H9 (cell line): ENCODE measurements at regions not wholly inside any gene's neighbourhood (a gene's known extent, or its start where the extent isn't known, plus 50 kb on each side); places are given as distances from the start of the nearest gene placed in this dataset.

Source experiments
- DNase-seq: peaks from one replicate; pipeline ENCODE4 v3.0.0-alpha.2; 2017
- H2AFZ ChIP-seq: one replicate; pipeline ENCODE4 v1.6.1; 2013; ENCODE audit warnings: mild to moderate bottlenecking, low read length, control low read depth, moderate library complexity
- H2AK5ac ChIP-seq: 2 replicates; pipeline ENCODE4 v1.6.1; 2013; ENCODE audit warnings: low read length, control low read depth, mixed read lengths; ENCODE audit not compliant: insufficient read length
- H2BK120ac ChIP-seq: one replicate; pipeline ENCODE4 v1.6.1; 2013; ENCODE audit warnings: low read depth, mild to moderate bottlenecking, low read length, control low read depth, inconsistent platforms; ENCODE audit not compliant: poor library complexity, severe bottlenecking
- H2BK12ac ChIP-seq: 2 replicates; pipeline ENCODE4 v1.6.1; 2013; ENCODE audit warnings: low read length, control low read depth, mixed read lengths, low read depth; ENCODE audit not compliant: insufficient read length
- H2BK15ac ChIP-seq: 2 replicates; pipeline ENCODE4 v1.6.1; 2013; ENCODE audit warnings: low read depth, low read length, control low read depth
- H2BK20ac ChIP-seq: one replicate; pipeline ENCODE4 v1.6.1; 2013; ENCODE audit warnings: low read depth, mild to moderate bottlenecking, low read length, control low read depth, inconsistent platforms; ENCODE audit not compliant: poor library complexity, severe bottlenecking
- H2BK5ac ChIP-seq: 2 replicates; pipeline ENCODE4 v1.6.1; 2013; ENCODE audit warnings: low read length, control low read depth, mixed read lengths; ENCODE audit not compliant: insufficient read length
- H3K14ac ChIP-seq: 2 replicates; pipeline ENCODE4 v1.6.1; 2013; ENCODE audit warnings: low read length, control low read depth; ENCODE audit not compliant: insufficient read depth
- H3K18ac ChIP-seq: 2 replicates; pipeline ENCODE4 v1.6.1; 2013; ENCODE audit warnings: low read depth, mild to moderate bottlenecking, mixed read lengths, low read length, control low read depth; ENCODE audit not compliant: insufficient read length
- H3K23ac ChIP-seq: 2 replicates; pipeline ENCODE4 v1.6.1; 2013; ENCODE audit warnings: low read length, control low read depth, mixed read lengths, low read depth; ENCODE audit not compliant: insufficient read length
- H3K23me2 ChIP-seq: 2 replicates; pipeline ENCODE4 v1.6.1; 2013; ENCODE audit warnings: low read depth, mild to moderate bottlenecking, mixed read lengths, low read length, control low read depth; ENCODE audit not compliant: insufficient read length, poor library complexity, severe bottlenecking
- H3K27ac ChIP-seq: 2 replicates; pipeline ENCODE4 v1.5.1; 2013; ENCODE audit warnings: low read length, control low read depth, mixed read lengths, low read depth; ENCODE audit not compliant: insufficient read length
- H3K27me3 ChIP-seq: 2 replicates; pipeline ENCODE4 v1.6.1; 2013; ENCODE audit warnings: low read length, control low read depth, inconsistent platforms; ENCODE audit not compliant: insufficient read depth
- H3K4ac ChIP-seq: 2 replicates; pipeline ENCODE4 v1.6.1; 2013; ENCODE audit warnings: low read depth, mild to moderate bottlenecking, control low read depth, inconsistent platforms, low read length, moderate library complexity
- H3K4me1 ChIP-seq: 2 replicates; pipeline ENCODE4 v1.6.1; 2013; ENCODE audit warnings: low read length, control low read depth, inconsistent platforms; ENCODE audit not compliant: insufficient read depth
- H3K4me2 ChIP-seq: 2 replicates; pipeline ENCODE4 v1.6.1; 2013; ENCODE audit warnings: low read length, control low read depth, mixed read lengths; ENCODE audit not compliant: insufficient read length, insufficient read depth
- H3K56ac ChIP-seq: 2 replicates; pipeline ENCODE4 v1.6.1; 2013; ENCODE audit warnings: low read depth, mild to moderate bottlenecking, mixed read lengths, low read length, control low read depth; ENCODE audit not compliant: insufficient read length
- H3K79me1 ChIP-seq: 2 replicates; pipeline ENCODE4 v1.6.1; 2013; ENCODE audit warnings: low read depth, mild to moderate bottlenecking, moderate library complexity, low read length, control low read depth, inconsistent platforms; ENCODE audit not compliant: insufficient read depth, poor library complexity, severe bottlenecking
- H3K79me2 ChIP-seq: 2 replicates; pipeline ENCODE4 v1.6.1; 2013; ENCODE audit warnings: low read length, control low read depth, inconsistent platforms; ENCODE audit not compliant: insufficient read depth
- H3K9ac ChIP-seq: 2 replicates; pipeline ENCODE4 v1.6.1; 2013; ENCODE audit warnings: low read length, control low read depth, mixed read lengths; ENCODE audit not compliant: insufficient read length; ENCODE audit errors: extremely low read depth
- H3K9me3 ChIP-seq: one replicate; pipeline ENCODE4 v1.6.1; 2013; ENCODE audit warnings: low read depth, low read length, inconsistent platforms; ENCODE audit not compliant: control insufficient read depth
- H3T11ph ChIP-seq: one replicate; pipeline ENCODE4 v1.6.1; 2013; ENCODE audit warnings: mild to moderate bottlenecking, low read length, control low read depth, inconsistent platforms
- H4K20me1 ChIP-seq: one replicate; pipeline ENCODE4 v1.6.1; 2013; ENCODE audit not compliant: control insufficient read depth, insufficient read length, insufficient read depth
- H4K5ac ChIP-seq: 2 replicates; pipeline ENCODE4 v1.6.1; 2013; ENCODE audit warnings: low read depth, mild to moderate bottlenecking, mixed read lengths, low read length, control low read depth; ENCODE audit not compliant: insufficient read length
- H4K8ac ChIP-seq: replicated peaks from 2 replicates; pipeline ENCODE4 v1.6.1; 2013; ENCODE audit warnings: low read length, control low read depth, mixed read lengths, low read depth; ENCODE audit not compliant: insufficient read length
- H4K91ac ChIP-seq: 2 replicates; pipeline ENCODE4 v1.6.1; 2013; ENCODE audit warnings: low read depth, mild to moderate bottlenecking, moderate library complexity, mixed read lengths, low read length, control low read depth; ENCODE audit not compliant: insufficient read length
- H3K27ac Mint-ChIP-seq, 3 experiments: 2 replicates in 2 of 3; 3 replicates in 1 of 3; pipeline ENCODE4 v1.8.0; 2020 to 2021; ENCODE audit warnings: mixed read lengths in 3 of 3, mild to moderate bottlenecking in 1 of 3, moderate library complexity in 1 of 3
- H3K27me3 Mint-ChIP-seq: 2 replicates; pipeline ENCODE4 v1.8.0; 2021; ENCODE audit warnings: low read depth, mild to moderate bottlenecking, moderate library complexity, mixed read lengths
- H3K36me3 Mint-ChIP-seq, 3 experiments: 2 replicates in 2 of 3; 3 replicates in 1 of 3; pipeline ENCODE4 v1.8.0; 2020 to 2021; ENCODE audit warnings: low read depth in 3 of 3, mixed read lengths in 3 of 3; ENCODE audit not compliant: insufficient read depth in 1 of 3
- H3K4me1 Mint-ChIP-seq, 2 experiments: 2 replicates each; pipeline ENCODE4 v1.8.0; 2020; ENCODE audit warnings: mixed read lengths in 2 of 2
- H3K4me3 Mint-ChIP-seq, 2 experiments: 2 replicates in 1 of 2; 3 replicates in 1 of 2; pipeline ENCODE4 v1.8.0; 2020 to 2021; ENCODE audit warnings: mild to moderate bottlenecking in 2 of 2, mixed read lengths in 2 of 2, moderate library complexity in 1 of 2
- H3K9me3 Mint-ChIP-seq, 2 experiments: 2 replicates in 1 of 2; 3 replicates in 1 of 2; pipeline ENCODE4 v1.8.0; 2020; ENCODE audit warnings: mild to moderate bottlenecking in 2 of 2, mixed read lengths in 2 of 2, moderate library complexity in 1 of 2
- CTCF ChIP-seq: fragments of 200-600 bp; sonication (generic); conservative IDR thresholded peaks from 3 replicates; pipeline ENCODE4 v1.8.0; 2021; ENCODE audit warnings: antibody characterized with exemption, mild to moderate bottlenecking
- WGBS: extraction: QIAGEN DNeasy Blood & Tissue Kit; methylation state at CpG from one replicate; pipeline ENCODE4 v1.1.7; 2013; ENCODE audit warnings: missing lambda C conversion rate, low lambda C conversion rate, mixed read lengths; ENCODE audit not compliant: insufficient read length; ENCODE audit errors: extremely low coverage; 5-methylcytosine and 5-hydroxymethylcytosine counted together

GRCh38 chr18:78457731-78458130, 521.9 kb upstream of the SALL3 start:
- no peak overlapping the region for H3K14ac ChIP-seq
- H3K4me3 Mint-ChIP-seq = no peak overlapping the region
- no peak overlapping the region for H3K9ac ChIP-seq
- H3K4me1 ChIP-seq = no peaks in the 10 kb centered on the region
- no peak overlapping the region for H3K4ac ChIP-seq
- no peak overlapping the region for H4K8ac ChIP-seq
- no peak overlapping the region for H2AFZ ChIP-seq
- H3K27ac Mint-ChIP-seq = no peak overlapping the region; a peak in 1 of 7 replicates
- H3K4me2 ChIP-seq = no peak overlapping the region
- H4K20me1 ChIP-seq = no peaks in the 10 kb centered on the region
- no CpG with 5 or more reads among the region's 7 CpGs for WGBS
- no peak overlapping the region for H3T11ph ChIP-seq
- no peaks in the 10 kb centered on the region for H3K9me3 ChIP-seq
- H2BK5ac ChIP-seq = no peak overlapping the region
- DNase-seq = no peak
- no peaks in the 10 kb centered on the region for H3K27me3 Mint-ChIP-seq
- H4K91ac ChIP-seq = no peak overlapping the region
- no peak overlapping the region for H4K5ac ChIP-seq
- no peaks in the 10 kb centered on the region for H3K23me2 ChIP-seq
- H3K18ac ChIP-seq = no peak overlapping the region
- no peak overlapping the region for H2BK12ac ChIP-seq
- no peaks in the 10 kb centered on the region for H3K27me3 ChIP-seq
- H3K23ac ChIP-seq = no peak overlapping the region
- H2BK15ac ChIP-seq = no peak overlapping the region
- peaks cover 3 to 4% of the 10 kb centered on the region in 2 experiments for H3K4me1 Mint-ChIP-seq
- H2AK5ac ChIP-seq = no peak overlapping the region
- H3K9me3 Mint-ChIP-seq = peaks cover 3% of the 10 kb centered on the region in 2 experiments; a peak in 3 of 5 replicates
- H2BK120ac ChIP-seq = no peak overlapping the region
- no peak overlapping the region for H3K27ac ChIP-seq
- no peak overlapping the region for H2BK20ac ChIP-seq
- TF ChIP-seq CTCF = no peak
- no peaks in the 10 kb centered on the region for H3K36me3 Mint-ChIP-seq
- H3K79me2 ChIP-seq = no peaks in the 10 kb centered on the region
- H3K56ac ChIP-seq = no peak overlapping the region
- no peaks in the 10 kb centered on the region for H3K79me1 ChIP-seq
